ENCODE measurements at regions not wholly inside any gene's neighbourhood (a gene's known extent, or its start where the extent isn't known, plus 50 kb on each side); places are given as distances from the start of the nearest gene placed in this dataset.
A peak's percentile ranks its signal among the peaks of the same experiment; 100 is the strongest.

GRCh38 chr2:62424899-62425298 is 81.1 kb downstream of the TMEM17 start:
- Histone ChIP-seq H3K36me3 (no peaks in the 10 kb centered on the region), H3K27ac (peak overlapping the region; percentile 75), H3K4me1 (peaks cover 5% of the 10 kb centered on the region), H3K9me3 (no peaks in the 10 kb centered on the region), H3K4me3 (no peak overlapping the region), H3K27me3 (no peaks in the 10 kb centered on the region)
- TF ChIP-seq POLR2A (IDR thresholded peaks at IDR 0.05) (no peak), POLR2AphosphoS5 (IDR thresholded peaks at IDR 0.05; ENCODE audit: insufficient read depth in 1 of 2, low read depth in 1 of 2) (peak; percentile 61 to 71)
- peak in 1 of 2 donors; percentile 94 for DNase-seq (ENCODE audit: extremely low spot score in 2 of 2)
- intact Hi-C loops (cut with DNase I): no loop called here

- H3K9me3 ChIP-seq: no peaks in the 10 kb centered on the region
- H3K27me3 ChIP-seq: no peaks in the 10 kb centered on the region
- H3K4me1 ChIP-seq: peaks cover 5% of the 10 kb centered on the region
- TF ChIP-seq POLR2AphosphoS5 (IDR thresholded peaks at IDR 0.05; ENCODE audit: insufficient read depth in 1 of 2, low read depth in 1 of 2) (no peak), CTCF (IDR thresholded peaks at IDR 0.05) (no peak), POLR2A (IDR thresholded peaks at IDR 0.05) (no peak)
- intact Hi-C loops (cut with DNase I): no loop called here
- H3K36me3 ChIP-seq: no peaks in the 10 kb centered on the region
- DNase-seq (ENCODE audit: extremely low spot score in 2 of 2): peak in 1 of 2 donors; percentile 82
- no peak overlapping the region for H3K4me3 ChIP-seq
- H3K27ac ChIP-seq: peak overlapping the region; percentile 75
Measured at GRCh38 chr2:62423883-62424458, 82.0 kb downstream of the TMEM17 start.

GRCh38 chr2:62423235-62423634 is 82.8 kb downstream of the TMEM17 start:
- H3K27ac ChIP-seq: peak overlapping the region; percentile 75
- peak in 1 of 2 donors; percentile 85 for DNase-seq (ENCODE audit: extremely low spot score in 2 of 2)
- H3K4me3 ChIP-seq: no peak overlapping the region
- H3K36me3 ChIP-seq: no peaks in the 10 kb centered on the region
- peaks cover 5% of the 10 kb centered on the region for H3K4me1 ChIP-seq
- no peaks in the 10 kb centered on the region for H3K9me3 ChIP-seq
- TF ChIP-seq CTCF (IDR thresholded peaks at IDR 0.05) (peak in 1 of 3 experiments; percentile 24), POLR2A (IDR thresholded peaks at IDR 0.05) (no peak), POLR2AphosphoS5 (IDR thresholded peaks at IDR 0.05; ENCODE audit: insufficient read depth in 1 of 2, low read depth in 1 of 2) (peak in 1 of 2 donors; percentile 63)
- intact Hi-C loops (cut with DNase I): no loop called here
- H3K27me3 ChIP-seq: no peaks in the 10 kb centered on the region

GRCh38 chr2:62415518-62415917 is 90.5 kb downstream of the TMEM17 start:
- intact Hi-C loops (cut with DNase I): no loop called here
- Histone ChIP-seq H3K4me3 (no peak overlapping the region), H3K9me3 (no peaks in the 10 kb centered on the region), H3K36me3 (no peaks in the 10 kb centered on the region), H3K27ac (no peak overlapping the region), H3K4me1 (peaks cover 15% of the 10 kb centered on the region), H3K27me3 (no peaks in the 10 kb centered on the region)
- no peak for DNase-seq (ENCODE audit: extremely low spot score in 2 of 2)
- TF ChIP-seq POLR2A (IDR thresholded peaks at IDR 0.05): no peak
- no peak for TF ChIP-seq POLR2AphosphoS5 (IDR thresholded peaks at IDR 0.05; ENCODE audit: insufficient read depth in 1 of 2, low read depth in 1 of 2)
- TF ChIP-seq CTCF (IDR thresholded peaks at IDR 0.05): no peak

- Histone ChIP-seq H3K27ac (no peak overlapping the region), H3K9me3 (no peaks in the 10 kb centered on the region), H3K36me3 (no peaks in the 10 kb centered on the region), H3K4me3 (no peak overlapping the region), H3K4me1 (peaks cover 19% of the 10 kb centered on the region), H3K27me3 (no peaks in the 10 kb centered on the region)
- intact Hi-C loops (cut with DNase I): no loop called here
- no peak for DNase-seq (ENCODE audit: extremely low spot score in 2 of 2)
- TF ChIP-seq POLR2A (IDR thresholded peaks at IDR 0.05) (no peak), POLR2AphosphoS5 (IDR thresholded peaks at IDR 0.05; ENCODE audit: insufficient read depth in 1 of 2, low read depth in 1 of 2) (no peak), CTCF (IDR thresholded peaks at IDR 0.05) (no peak)
Measured at GRCh38 chr2:62415019-62415431, 91.0 kb downstream of the TMEM17 start.
